HG03354 (cell line): ENCODE measurements at regions not wholly inside any gene's neighbourhood (a gene's known extent, or its start where the extent isn't known, plus 50 kb on each side); places are given as distances from the start of the nearest gene placed in this dataset.
A peak's percentile ranks its signal among the peaks of the same experiment; 100 is the strongest.
"Not testable (repeated sequence)": the region's sequence is repeated elsewhere in the genome, so short reads cannot be mapped to it uniquely, and the experiment has no call there.

Source experiments
- ATAC-seq: cut with Tn5 transposase; IDR thresholded peaks from one replicate; pipeline ENCODE4 v1.9.1; 2021; ENCODE audit warnings: mild to moderate bottlenecking; ENCODE audit not compliant: unreplicated experiment, poor library complexity, severe bottlenecking

DNA sequence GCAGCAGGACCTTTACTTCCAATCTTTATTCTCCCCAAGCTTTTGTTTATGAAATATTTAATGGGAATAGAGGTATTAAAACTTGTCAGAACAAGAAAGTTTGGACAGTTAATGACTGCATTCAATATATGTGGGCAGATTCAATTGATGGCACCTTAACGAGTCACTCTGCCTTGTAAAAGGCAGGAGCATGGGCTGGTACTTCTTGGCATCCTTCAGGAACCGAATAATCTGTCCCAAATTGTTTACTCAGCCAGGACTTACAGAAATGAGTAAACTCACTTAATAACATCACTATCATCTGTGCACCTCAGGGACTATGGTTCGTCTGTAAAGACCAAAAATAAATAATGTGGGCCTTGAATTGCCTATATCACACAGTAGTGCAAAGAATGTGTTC is 1280.3 kb upstream of the TMEFF2 start:
- ATAC-seq = peak; percentile 5

- ATAC-seq = no peak
These were observed 1274.5 kb upstream of the TMEFF2 start for GRCh38 chr2:193469251-193469650.

- ATAC-seq = no peak
These were observed 1272.7 kb upstream of the TMEFF2 start for GRCh38 chr2:193467276-193467987.

DNA sequence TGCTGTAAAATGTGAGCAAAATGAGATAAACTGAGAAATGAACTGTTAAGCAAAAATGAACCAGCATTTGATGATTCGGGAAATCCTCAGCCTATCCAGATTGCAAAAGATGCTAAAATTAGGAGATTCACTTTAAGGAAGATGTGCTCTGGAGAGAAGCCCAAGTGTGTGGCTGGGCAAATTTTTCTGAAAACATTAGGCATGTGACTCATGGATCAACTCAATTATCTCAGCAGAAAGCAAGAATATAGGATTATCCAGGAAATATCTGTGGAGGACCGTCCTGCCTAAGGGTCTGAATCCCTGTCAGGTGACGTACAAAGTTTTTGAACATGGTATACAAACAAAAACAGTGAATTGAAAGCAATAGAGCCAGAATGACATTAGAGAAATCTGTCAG is 1268.3 kb upstream of the TMEFF2 start:
- no peak for ATAC-seq

GRCh38 chr2:193462411-193462810 is 1267.7 kb upstream of the TMEFF2 start:
- ATAC-seq = no peak

DNA sequence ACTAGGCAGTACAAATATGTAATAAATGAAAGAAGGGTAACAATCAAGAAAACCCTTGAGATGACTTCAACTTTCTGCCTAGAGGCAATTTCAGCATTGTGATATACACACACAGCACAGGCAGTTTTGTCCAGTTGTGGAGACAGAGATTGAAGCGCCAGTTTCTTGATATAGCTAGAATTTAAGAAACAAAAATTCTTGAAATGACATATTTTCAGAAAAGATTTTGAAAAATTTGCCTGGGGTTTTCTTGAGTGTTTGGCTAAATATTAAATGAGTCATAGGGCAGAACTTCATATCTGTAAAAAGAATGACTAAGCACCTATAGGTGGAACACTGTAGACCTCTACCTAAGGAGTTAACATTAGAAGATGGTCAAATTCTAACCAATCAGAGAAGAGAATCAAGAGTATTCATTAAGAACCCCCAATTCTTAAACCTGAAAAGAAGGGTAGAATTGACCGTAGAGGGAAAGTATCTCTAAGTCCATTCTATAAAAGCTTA is 1266.8 kb upstream of the TMEFF2 start:
- ATAC-seq = peak; percentile 65

DNA sequence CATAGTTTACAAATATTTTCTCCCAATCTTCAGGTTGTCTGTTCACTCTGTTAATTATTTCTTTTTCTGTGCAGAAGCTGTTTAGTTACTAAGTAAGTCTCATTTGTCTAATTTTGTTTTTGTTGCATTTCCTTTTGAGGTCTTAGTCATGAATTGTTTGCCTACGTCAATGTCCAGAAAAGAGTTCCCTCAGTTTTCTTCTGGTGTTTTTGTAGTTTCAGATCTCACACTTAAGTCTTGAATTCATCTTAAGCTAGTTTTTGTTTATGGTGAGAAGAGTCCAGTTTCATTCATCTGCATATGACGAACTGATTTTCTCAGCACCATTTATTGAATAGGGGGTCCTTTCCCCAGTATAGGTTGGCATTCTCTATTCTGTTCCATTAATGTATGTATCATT is 1252.2 kb upstream of the TMEFF2 start:
- peak; percentile 61 for ATAC-seq

DNA sequence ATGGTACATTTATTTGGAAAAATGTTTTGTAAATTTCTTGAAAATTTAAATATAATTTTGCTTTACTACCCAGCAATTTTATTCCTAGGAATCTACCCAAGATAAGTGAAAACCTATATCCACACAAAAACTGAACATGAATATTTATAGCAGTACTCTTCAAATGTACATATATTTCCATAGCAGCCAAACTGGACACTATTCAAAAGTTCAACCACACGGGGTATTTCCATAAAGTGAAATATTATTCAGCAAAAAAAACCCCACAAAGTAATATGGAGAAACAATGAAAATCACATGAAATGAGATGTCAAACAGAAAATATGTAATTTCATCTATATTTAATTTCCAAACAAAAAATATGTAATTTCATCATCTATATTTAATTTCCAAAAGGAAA is 1247.6 kb upstream of the TMEFF2 start:
- ATAC-seq = no peak

GRCh38 chr2:193428336-193428818 is 1233.6 kb upstream of the TMEFF2 start:
- no peak for ATAC-seq

- not testable (repeated sequence) for ATAC-seq
These were observed 1217.6 kb upstream of the TMEFF2 start for GRCh38 chr2:193412368-193412767.

DNA sequence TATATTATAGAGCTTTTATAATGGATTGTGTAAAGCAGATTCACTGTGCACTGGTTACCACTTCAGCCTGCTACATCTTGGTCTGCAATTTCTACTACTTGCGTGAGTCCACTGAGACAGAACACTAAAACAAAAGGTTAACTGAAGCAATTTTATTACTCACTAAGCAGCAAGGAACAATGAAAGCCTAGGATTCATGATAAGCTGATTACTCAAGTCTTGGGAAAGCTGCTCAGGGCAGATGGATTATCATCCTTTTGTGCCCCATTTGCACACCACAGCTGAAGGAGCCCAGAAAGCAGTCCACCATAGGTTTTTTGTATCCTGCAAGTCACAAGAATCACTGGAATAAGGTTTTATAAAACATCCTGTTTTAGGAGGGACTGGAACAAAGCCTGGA is 1215.2 kb upstream of the TMEFF2 start:
- ATAC-seq = no peak

DNA sequence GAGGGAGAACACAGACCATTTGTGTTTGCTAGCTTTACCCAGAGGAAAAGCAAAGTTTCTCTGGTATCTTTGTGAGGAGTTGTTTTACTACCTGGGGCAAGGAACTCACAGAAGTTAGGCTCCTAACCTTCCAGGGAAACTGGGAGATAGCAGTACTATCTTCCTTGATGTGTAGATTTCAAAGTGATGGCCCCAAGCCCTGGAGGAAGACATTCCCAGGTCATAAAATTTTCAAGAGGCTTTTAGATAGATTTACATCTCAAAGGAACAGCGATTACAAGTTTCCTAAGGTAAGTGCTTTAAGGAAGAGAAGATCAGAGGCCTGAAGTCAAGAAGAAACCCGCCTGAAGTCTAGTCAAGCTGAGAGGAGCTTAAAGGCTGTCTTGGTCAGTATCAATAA is 1187.8 kb upstream of the TMEFF2 start:
- ATAC-seq = no peak

DNA sequence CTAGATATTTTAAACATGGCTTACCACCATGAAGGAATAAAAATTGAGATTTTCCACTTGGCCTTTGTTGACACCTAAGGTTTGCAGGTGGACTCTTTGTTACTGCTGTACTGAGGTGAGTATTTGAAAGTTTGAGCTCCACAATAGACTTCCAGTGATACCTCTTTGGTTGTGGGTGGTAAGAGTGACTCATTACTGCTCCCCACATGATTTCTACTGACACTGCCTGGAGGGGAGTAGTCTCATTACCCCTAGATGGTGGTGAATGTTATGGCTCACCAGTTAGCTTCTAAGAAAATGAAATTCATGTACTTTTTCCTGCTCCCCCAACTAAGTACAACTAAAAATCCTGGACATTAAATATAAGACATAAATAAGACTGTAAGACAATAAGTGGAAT is 1183.1 kb upstream of the TMEFF2 start:
- peak; percentile 63 for ATAC-seq

GRCh38 chr2:193373120-193373519 is 1178.4 kb upstream of the TMEFF2 start:
- no peak for ATAC-seq

DNA sequence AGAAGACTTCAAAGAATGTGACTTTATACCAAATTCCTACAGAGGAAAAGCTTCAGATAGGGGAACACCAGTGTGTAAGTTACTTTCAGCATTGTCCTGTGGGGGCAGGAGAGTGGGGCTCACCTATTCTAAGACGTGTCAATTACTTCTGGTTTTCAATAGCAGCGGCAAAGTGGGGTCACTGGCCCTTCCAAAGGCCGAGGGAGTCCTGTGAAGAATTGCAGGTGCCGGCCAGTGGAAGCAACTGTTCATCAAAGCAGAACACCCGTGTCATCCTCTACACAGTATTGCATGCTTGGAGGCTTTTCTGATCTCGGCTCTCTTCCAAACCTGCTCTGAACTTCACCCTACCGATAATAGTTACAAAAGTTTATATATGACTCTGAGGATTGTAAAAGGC is 1176.5 kb upstream of the TMEFF2 start:
- no peak for ATAC-seq

- ATAC-seq = no peak
These were observed 1173.9 kb upstream of the TMEFF2 start for GRCh38 chr2:193368615-193369014.

GRCh38 chr2:193357508-193357907 is 1162.8 kb upstream of the TMEFF2 start:
- no peak for ATAC-seq

DNA sequence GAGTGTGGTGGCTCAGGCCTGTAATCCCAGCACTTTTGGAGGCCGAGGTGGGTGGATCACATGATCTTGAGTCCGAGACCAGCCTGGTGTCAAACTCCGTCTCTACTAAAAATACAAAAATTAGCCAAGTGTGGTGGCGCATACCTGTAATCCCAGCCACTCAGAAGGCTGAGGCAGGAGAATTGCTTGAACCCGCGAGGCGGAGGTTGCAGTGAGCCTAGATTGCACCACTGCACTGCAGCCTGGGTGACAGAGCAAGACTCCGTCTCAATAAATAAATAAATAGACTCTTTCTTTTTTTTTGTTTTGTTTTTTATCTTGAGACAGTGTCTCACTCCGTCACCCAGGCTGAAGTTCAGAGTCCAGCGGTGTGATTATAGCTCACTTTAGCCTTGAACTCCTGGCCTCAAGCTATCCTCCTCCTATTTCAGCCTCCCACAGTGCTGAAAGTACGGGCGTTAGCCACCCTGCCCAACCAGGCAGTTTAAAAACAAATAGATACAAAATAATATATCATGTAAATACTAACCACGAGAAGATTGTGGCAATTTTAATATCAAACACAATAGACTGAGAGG is 1158.0 kb upstream of the TMEFF2 start:
- ATAC-seq = not testable (repeated sequence)

DNA sequence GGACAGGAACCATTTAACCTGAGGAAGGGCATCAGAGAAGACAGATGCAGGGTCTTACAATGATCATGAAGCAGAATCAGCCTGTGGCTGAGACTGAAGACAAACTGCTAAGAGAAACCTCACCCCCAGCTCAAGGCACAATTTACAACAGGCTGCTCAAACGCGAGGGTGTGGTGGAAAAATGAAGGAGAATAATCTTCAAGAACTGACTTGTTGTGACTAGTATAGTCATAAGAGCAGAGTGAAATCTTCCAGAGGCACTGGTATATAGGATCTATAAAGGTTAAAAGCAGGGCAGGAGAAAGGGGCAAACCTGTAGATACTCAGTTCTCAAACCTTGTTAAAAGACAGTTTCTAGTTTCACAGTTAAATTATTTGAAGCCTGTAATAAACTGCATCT is 1155.8 kb upstream of the TMEFF2 start:
- no peak for ATAC-seq

GRCh38 chr2:193349642-193350041 is 1154.9 kb upstream of the TMEFF2 start:
- no peak for ATAC-seq

DNA sequence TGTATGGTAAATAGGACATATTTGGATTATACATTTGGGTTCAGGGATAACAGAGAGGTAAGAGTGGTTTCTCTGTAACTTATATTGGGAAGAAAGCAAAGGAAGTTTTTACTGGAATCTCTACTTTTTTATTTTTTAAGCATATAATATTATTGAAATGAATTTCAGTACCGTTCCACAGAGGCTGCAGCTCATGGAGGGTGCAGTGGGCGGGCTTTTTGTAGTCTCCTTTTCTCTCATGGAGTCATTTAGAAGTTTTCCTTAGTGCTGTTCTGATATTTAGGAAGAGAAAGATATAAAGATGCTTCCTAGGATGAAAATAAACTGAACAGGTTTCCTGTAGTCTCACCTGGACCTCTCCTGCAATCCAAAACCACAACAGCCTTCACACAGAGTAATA is 1153.3 kb upstream of the TMEFF2 start:
- ATAC-seq = no peak
